Naive thymus-derived CD8-positive, alpha-beta T cell (primary cell): ENCODE measurements at regions not wholly inside any gene's neighbourhood (a gene's known extent, or its start where the extent isn't known, plus 50 kb on each side); places are given as distances from the start of the nearest gene placed in this dataset.

Experiments used
- ATAC-seq, 2 donors: fragments of 150-1000 bp; cut with Tn5 transposase in 1 of 2; sonication (Bioruptor Pico), chemical (Tn5 transposase) in 1 of 2; 1 replicate in 1 of 2; 2 replicates in 1 of 2; pipeline ENCODE4 v1.10.0; 2021; ENCODE audit warnings: mild to moderate bottlenecking in 2 of 2, moderate library complexity in 2 of 2
- POLR2A ChIA-PET: fragments of 350-600 bp; sonication (Branson Sonifier 250); formaldehyde crosslinking; loops from one replicate; lab custom pipeline; 2021; ENCODE audit warnings: antibody characterized with exemption; lab: Charles Lee
- DNase-seq, 10 donors: peaks; one replicate each; pipeline versions ENCODE4 v3.0.0 to v3.0.0-alpha.2; 2020 to 2022
- H3K27ac Mint-ChIP-seq, 10 donors: one replicate each; pipeline ENCODE4 v1.8.0; 2020 to 2022; ENCODE audit warnings: mild to moderate bottlenecking in 10 of 10, mixed read lengths in 10 of 10, moderate library complexity in 4 of 10, inconsistent platforms in 1 of 10
- H3K27me3 Mint-ChIP-seq, 5 donors: one replicate each; pipeline ENCODE4 v1.8.0; 2021 to 2022; ENCODE audit warnings: mixed read lengths in 5 of 5
- H3K36me3 Mint-ChIP-seq, 3 donors: one replicate each; pipeline ENCODE4 v1.8.0; 2020 to 2022; ENCODE audit warnings: mixed read lengths in 3 of 3, mild to moderate bottlenecking in 2 of 3, inconsistent platforms in 1 of 3
- H3K4me1 Mint-ChIP-seq, 4 donors: one replicate each; pipeline ENCODE4 v1.8.0; 2021 to 2022; ENCODE audit warnings: mixed read lengths in 4 of 4
- H3K4me3 Mint-ChIP-seq, 10 donors: one replicate each; pipeline ENCODE4 v1.8.0; 2020 to 2022; ENCODE audit warnings: mild to moderate bottlenecking in 10 of 10, mixed read lengths in 10 of 10, moderate library complexity in 6 of 10, inconsistent platforms in 1 of 10
- H3K9me3 Mint-ChIP-seq, 9 donors: one replicate each; pipeline ENCODE4 v1.8.0; 2020 to 2022; ENCODE audit warnings: mixed read lengths in 9 of 9, mild to moderate bottlenecking in 3 of 9, inconsistent platforms in 1 of 9, moderate library complexity in 1 of 9

- DNase-seq (no peak), ATAC-seq (no peak)
- peaks cover 0 to 40% (median 14%) of the 10 kb centered on the region in 9 donors for H3K9me3 Mint-ChIP-seq
- no peak overlapping the region for H3K27ac Mint-ChIP-seq
- peaks cover 0 to 2% (median 0%) of the 10 kb centered on the region in 4 donors for H3K4me1 Mint-ChIP-seq
- H3K4me3 Mint-ChIP-seq: no peak overlapping the region
- H3K27me3 Mint-ChIP-seq: peaks cover 0 to 3% (median 0%) of the 10 kb centered on the region in 5 donors
- POLR2A ChIA-PET: no interaction called here
- H3K36me3 Mint-ChIP-seq: no peaks in the 10 kb centered on the region
Observed at GRCh38 chr1:118617916-118618315, 370.2 kb downstream of the TBX15 start.

DNA sequence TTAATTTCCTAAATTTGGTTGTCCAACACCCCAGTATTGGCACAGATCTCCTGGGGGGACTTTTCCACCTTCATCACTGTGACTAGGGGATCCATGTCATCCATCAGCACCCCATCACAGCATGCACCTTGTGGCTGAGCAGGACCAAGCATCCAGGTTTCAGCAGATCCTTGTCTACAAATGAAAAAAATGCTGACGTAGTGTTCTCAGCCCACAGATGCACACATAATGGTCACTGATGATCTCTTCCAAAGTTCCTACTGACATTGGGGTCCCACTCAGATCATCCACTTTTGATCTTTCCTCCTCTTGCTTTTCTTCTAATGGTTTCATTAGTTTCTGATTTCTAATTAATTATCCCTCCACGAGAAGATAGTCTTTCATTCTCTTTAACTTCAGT, 373.1 kb downstream of the TBX15 start:
- Mint-ChIP-seq H3K27me3 (peaks cover 0 to 3% (median 0%) of the 10 kb centered on the region in 5 donors), H3K9me3 (peaks cover 2 to 64% (median 26%) of the 10 kb centered on the region in 9 donors), H3K27ac (no peak overlapping the region), H3K36me3 (peaks cover 0 to 6% (median 0%) of the 10 kb centered on the region in 3 donors), H3K4me3 (no peak overlapping the region), H3K4me1 (peaks cover 0 to 2% (median 0%) of the 10 kb centered on the region in 4 donors)
- DNase-seq: no peak
- no peak for ATAC-seq
- POLR2A ChIA-PET: no interaction called here

GRCh38 chr1:118589238-118589846, 398.8 kb downstream of the TBX15 start:
- POLR2A ChIA-PET: no interaction called here
- H3K4me3 Mint-ChIP-seq: no peak overlapping the region
- no peak for DNase-seq
- H3K27ac Mint-ChIP-seq: no peak overlapping the region
- no peak for ATAC-seq
- peaks cover 0 to 31% (median 8%) of the 10 kb centered on the region in 9 donors for H3K9me3 Mint-ChIP-seq
- peaks cover 0 to 2% (median 0%) of the 10 kb centered on the region in 5 donors for H3K27me3 Mint-ChIP-seq
- H3K36me3 Mint-ChIP-seq: peaks cover 0 to 4% (median 0%) of the 10 kb centered on the region in 3 donors
- no peaks in the 10 kb centered on the region for H3K4me1 Mint-ChIP-seq

GRCh38 chr1:118588566-118588965, 399.6 kb downstream of the TBX15 start:
- no peaks in the 10 kb centered on the region for H3K4me1 Mint-ChIP-seq
- peaks cover 0 to 4% (median 0%) of the 10 kb centered on the region in 3 donors for H3K36me3 Mint-ChIP-seq
- DNase-seq: no peak
- no peak overlapping the region for H3K4me3 Mint-ChIP-seq
- POLR2A ChIA-PET: no interaction called here
- peaks cover 0 to 2% (median 0%) of the 10 kb centered on the region in 5 donors for H3K27me3 Mint-ChIP-seq
- H3K9me3 Mint-ChIP-seq: peaks cover 0 to 31% (median 8%) of the 10 kb centered on the region in 9 donors
- no peak overlapping the region for H3K27ac Mint-ChIP-seq
- no peak for ATAC-seq

- no peak for ATAC-seq
- POLR2A ChIA-PET: no interaction called here
- H3K27ac Mint-ChIP-seq: no peak overlapping the region
- H3K27me3 Mint-ChIP-seq: no peaks in the 10 kb centered on the region
- peaks cover 0 to 6% (median 3%) of the 10 kb centered on the region in 3 donors for H3K36me3 Mint-ChIP-seq
- no peak overlapping the region for H3K4me3 Mint-ChIP-seq
- no peak for DNase-seq
- no peaks in the 10 kb centered on the region for H3K4me1 Mint-ChIP-seq
- peaks cover 9 to 38% (median 22%) of the 10 kb centered on the region in 9 donors for H3K9me3 Mint-ChIP-seq
Observed at GRCh38 chr1:118578276-118578675, 393.2 kb upstream of the SPAG17 start.

GRCh38 chr1:118575060-118575459, 390.0 kb upstream of the SPAG17 start:
- H3K4me3 Mint-ChIP-seq: no peak overlapping the region
- H3K27ac Mint-ChIP-seq: no peak overlapping the region
- H3K4me1 Mint-ChIP-seq: no peaks in the 10 kb centered on the region
- H3K9me3 Mint-ChIP-seq: peaks cover 9 to 44% (median 31%) of the 10 kb centered on the region in 9 donors
- DNase-seq (no peak), ATAC-seq (no peak)
- H3K36me3 Mint-ChIP-seq: peaks cover 0 to 6% (median 3%) of the 10 kb centered on the region in 3 donors
- POLR2A ChIA-PET: no interaction called here
- H3K27me3 Mint-ChIP-seq: peaks cover 0 to 2% (median 0%) of the 10 kb centered on the region in 5 donors

DNA sequence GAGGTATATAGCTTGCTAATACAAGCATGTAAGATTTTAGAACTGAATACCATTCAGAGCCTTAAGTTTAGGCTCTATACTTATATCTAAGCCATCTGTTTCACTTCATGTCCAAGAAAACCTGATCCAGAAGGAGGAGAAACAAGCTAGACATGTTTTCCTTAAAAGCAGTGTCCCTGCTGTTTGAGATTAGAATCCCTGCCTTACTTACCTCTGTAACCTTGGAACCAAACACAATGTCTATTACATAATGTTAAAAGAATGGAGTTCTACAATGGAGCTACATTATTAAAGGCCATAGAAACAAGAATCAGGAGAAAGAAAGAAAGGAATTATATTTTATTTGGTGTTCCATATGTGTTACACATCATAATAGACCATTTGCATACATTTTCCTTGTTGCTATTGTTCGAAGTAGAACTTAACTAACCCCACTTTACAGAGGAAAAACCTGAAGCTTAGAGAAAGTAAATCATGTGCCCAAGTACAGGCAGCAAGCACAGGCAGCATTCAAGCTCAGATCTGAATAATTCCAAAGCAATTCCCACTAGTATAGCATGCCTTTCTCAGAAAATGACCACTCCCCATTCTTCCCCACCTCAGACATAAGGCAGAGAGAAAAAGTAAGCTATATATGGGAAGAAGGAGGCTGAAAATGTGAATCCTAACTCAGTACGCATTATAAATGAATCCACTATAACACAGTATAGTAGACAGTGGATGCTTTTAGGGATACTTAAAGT, 380.1 kb upstream of the SPAG17 start:
- POLR2A ChIA-PET: no interaction called here
- no peak for ATAC-seq

DNA sequence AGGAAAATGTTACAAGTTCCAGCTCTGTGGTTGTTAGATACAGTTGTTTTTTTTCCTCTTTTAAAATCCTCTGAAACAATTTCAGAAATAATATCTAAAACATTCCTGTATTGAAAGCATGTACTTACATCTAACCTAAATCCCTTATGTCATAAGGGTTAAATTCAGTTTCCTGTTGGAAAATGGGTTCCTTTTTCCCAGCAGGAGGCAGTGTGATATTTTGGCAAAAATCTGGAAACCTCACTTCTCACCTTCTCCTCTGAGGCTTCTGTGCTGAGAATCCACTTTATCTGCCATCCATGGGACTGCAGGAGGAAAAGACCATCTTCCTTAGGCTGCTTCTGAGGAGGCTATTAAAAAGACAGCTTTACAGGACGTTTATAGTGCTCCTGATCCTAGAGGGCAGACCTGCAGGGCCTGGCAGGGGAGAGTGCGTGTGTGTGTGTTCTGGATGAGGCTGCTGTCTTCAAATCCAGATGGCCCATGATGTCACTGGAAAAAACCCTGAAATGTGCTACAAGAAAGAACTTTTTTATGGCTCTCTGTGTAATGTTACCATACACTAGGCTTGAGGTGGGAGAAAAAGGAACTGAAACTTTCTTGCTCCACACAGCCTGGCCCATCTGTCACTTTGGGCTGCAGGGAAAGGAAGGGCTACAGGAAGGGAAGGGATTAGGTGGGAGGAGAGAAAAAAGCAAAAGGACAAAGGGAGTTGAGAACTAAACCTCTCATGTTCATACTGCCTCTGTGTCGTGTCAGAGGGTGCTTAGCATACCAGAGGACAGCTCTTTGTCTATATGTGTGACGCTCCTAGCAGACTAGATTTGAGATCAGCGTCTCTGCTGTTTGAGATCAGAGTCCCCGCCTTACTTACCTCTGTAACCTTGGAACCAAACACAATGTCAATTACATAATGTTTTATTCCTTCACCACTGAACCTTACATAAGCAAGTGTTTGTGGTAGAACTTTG, 379.2 kb upstream of the SPAG17 start:
- H3K27me3 Mint-ChIP-seq: no peaks in the 10 kb centered on the region
- no peaks in the 10 kb centered on the region for H3K4me1 Mint-ChIP-seq
- no peaks in the 10 kb centered on the region for H3K36me3 Mint-ChIP-seq
- ATAC-seq (no peak), DNase-seq (no peak)
- POLR2A ChIA-PET: no interaction called here
- no peak overlapping the region for H3K4me3 Mint-ChIP-seq
- peaks cover 0 to 10% (median 5%) of the 10 kb centered on the region in 9 donors for H3K9me3 Mint-ChIP-seq
- no peak overlapping the region for H3K27ac Mint-ChIP-seq

More for the DNA sequence above, 380.1 kb upstream of the SPAG17 start:
- no peaks in the 10 kb centered on the region for H3K4me1 Mint-ChIP-seq
- peaks cover 0 to 10% (median 4%) of the 10 kb centered on the region in 9 donors for H3K9me3 Mint-ChIP-seq
- no peaks in the 10 kb centered on the region for H3K36me3 Mint-ChIP-seq
- no peaks in the 10 kb centered on the region for H3K27me3 Mint-ChIP-seq
- H3K4me3 Mint-ChIP-seq: no peak overlapping the region
- no peak for DNase-seq
- H3K27ac Mint-ChIP-seq: no peak overlapping the region

DNA sequence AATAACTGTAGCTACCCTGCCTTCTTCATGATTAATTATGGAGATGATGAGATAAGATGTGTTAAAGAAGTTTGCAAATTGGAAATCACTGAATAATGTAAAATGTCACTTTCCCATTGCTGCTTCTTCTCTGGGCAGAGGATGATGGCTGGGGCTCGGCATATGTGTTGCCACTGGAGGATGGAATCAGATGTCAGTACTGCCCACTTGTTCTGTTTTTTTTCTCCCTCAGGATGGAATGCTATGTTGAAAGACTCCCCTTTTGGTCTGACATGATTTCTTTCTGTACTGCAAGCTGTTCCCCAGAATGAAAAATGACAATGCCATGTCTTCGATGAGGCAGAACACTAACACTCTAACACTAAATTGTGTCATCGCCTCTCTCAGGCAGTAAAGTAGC, 373.9 kb upstream of the SPAG17 start:
- H3K27me3 Mint-ChIP-seq: no peaks in the 10 kb centered on the region
- peaks cover 0 to 16% (median 5%) of the 10 kb centered on the region in 9 donors for H3K9me3 Mint-ChIP-seq
- H3K4me1 Mint-ChIP-seq: no peaks in the 10 kb centered on the region
- DNase-seq (no peak), ATAC-seq (no peak)
- POLR2A ChIA-PET: no interaction called here
- no peak overlapping the region for H3K4me3 Mint-ChIP-seq
- H3K36me3 Mint-ChIP-seq: no peaks in the 10 kb centered on the region
- H3K27ac Mint-ChIP-seq: no peak overlapping the region

DNA sequence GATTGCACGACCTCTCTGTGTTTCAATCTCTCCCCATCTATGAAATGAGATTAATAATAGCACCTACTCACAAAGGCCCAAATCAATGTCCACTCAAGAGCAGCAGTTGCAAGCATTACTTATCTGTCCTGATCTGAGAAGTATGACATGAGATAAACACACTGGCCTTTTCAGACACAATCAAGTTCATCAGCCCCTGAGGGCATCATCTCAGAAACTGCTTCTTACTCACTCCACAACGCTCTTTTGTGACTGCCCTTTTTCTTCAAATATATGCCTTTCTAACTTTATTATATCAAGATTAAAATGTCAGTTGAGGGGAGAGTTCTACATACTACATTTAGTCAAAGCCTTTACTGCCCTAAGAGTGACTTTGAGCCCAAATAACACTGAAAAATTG, 371.9 kb upstream of the SPAG17 start:
- no peak overlapping the region for H3K4me3 Mint-ChIP-seq
- peaks cover 6 to 27% (median 12%) of the 10 kb centered on the region in 9 donors for H3K9me3 Mint-ChIP-seq
- no peaks in the 10 kb centered on the region for H3K36me3 Mint-ChIP-seq
- DNase-seq (no peak), ATAC-seq (no peak)
- H3K27ac Mint-ChIP-seq: no peak overlapping the region
- no peaks in the 10 kb centered on the region for H3K4me1 Mint-ChIP-seq
- no peaks in the 10 kb centered on the region for H3K27me3 Mint-ChIP-seq
- POLR2A ChIA-PET: no interaction called here

GRCh38 chr1:118555638-118556037, 370.6 kb upstream of the SPAG17 start:
- POLR2A ChIA-PET: no interaction called here
- H3K36me3 Mint-ChIP-seq: peaks cover 0 to 2% (median 0%) of the 10 kb centered on the region in 3 donors
- no peaks in the 10 kb centered on the region for H3K27me3 Mint-ChIP-seq
- H3K4me3 Mint-ChIP-seq: no peak overlapping the region
- peaks cover 9 to 30% (median 12%) of the 10 kb centered on the region in 9 donors for H3K9me3 Mint-ChIP-seq
- no peak overlapping the region for H3K27ac Mint-ChIP-seq
- DNase-seq: no peak
- no peak for ATAC-seq
- no peaks in the 10 kb centered on the region for H3K4me1 Mint-ChIP-seq

GRCh38 chr1:118535901-118536300, 350.9 kb upstream of the SPAG17 start:
- no peak for DNase-seq
- no peak overlapping the region for H3K4me3 Mint-ChIP-seq
- POLR2A ChIA-PET: no interaction called here

More at GRCh38 chr1:118535901-118536300, 350.9 kb upstream of the SPAG17 start:
- Mint-ChIP-seq H3K27me3 (peaks cover 0 to 13% (median 0%) of the 10 kb centered on the region in 5 donors), H3K36me3 (peaks cover 0 to 12% (median 0%) of the 10 kb centered on the region in 3 donors), H3K27ac (no peak overlapping the region), H3K9me3 (peaks cover 0 to 38% (median 5%) of the 10 kb centered on the region in 9 donors), H3K4me1 (peaks cover 0 to 2% (median 0%) of the 10 kb centered on the region in 4 donors)
- no peak for ATAC-seq
